Upper lobe of left lung (tissue), 6 donors: ENCODE measurements at regions not wholly inside any gene's neighbourhood (a gene's known extent, or its start where the extent isn't known, plus 50 kb on each side); places are given as distances from the start of the nearest gene placed in this dataset.

Source experiments
- ATAC-seq, 2 donors: fragments of 200-7000 bp; cut with Tn5 transposase; one replicate each; pipeline ENCODE4 v1.9.1; 2022; ENCODE audit warnings: mild to moderate bottlenecking in 2 of 2, moderate library complexity in 2 of 2; ENCODE audit not compliant: low FRiP score in 2 of 2
- DNase-seq, 2 donors: peaks; one replicate each; pipeline ENCODE4 v3.0.0-alpha.2; 2019 to 2020
- H3K27ac ChIP-seq, 4 donors: fragments of 200-600 bp; sonication (generic); one replicate each; pipeline ENCODE4 v1.5.1; 2016 to 2019
- H3K27me3 ChIP-seq, 4 donors: fragments of 200-600 bp; sonication (generic); one replicate each; pipeline ENCODE4 v1.5.1; 2017 to 2019
- H3K36me3 ChIP-seq, 4 donors: fragments of 200-600 bp; sonication (generic); one replicate each; pipeline ENCODE4 v1.5.1; 2016 to 2019
- H3K4me1 ChIP-seq, 4 donors: fragments of 200-600 bp; sonication (generic); one replicate each; pipeline ENCODE4 v1.5.1; 2018 to 2019
- H3K4me3 ChIP-seq, 4 donors: fragments of 200-600 bp; sonication (generic); one replicate each; pipeline ENCODE4 v1.5.1; 2017 to 2019; ENCODE audit warnings: mild to moderate bottlenecking in 2 of 4, moderate library complexity in 1 of 4
- H3K9me3 ChIP-seq, 4 donors: fragments of 200-600 bp; sonication (generic); one replicate each; pipeline ENCODE4 v1.5.1; 2018 to 2019
- CTCF ChIP-seq, 6 experiments: fragments of 450-650 bp in 4 of 6; fragments of 200-600 bp in 2 of 6; sonication (generic) in 2 of 6; IDR thresholded peaks; one replicate each; pipeline ENCODE4 v1.5.1; 2016 to 2019; ENCODE audit warnings: antibody characterized with exemption in 6 of 6
- EP300 ChIP-seq, 4 donors: sonication (generic); formaldehyde crosslinking; IDR thresholded peaks; one replicate each; pipeline ENCODE4 v1.5.1; 2017; ENCODE audit warnings: antibody characterized with exemption in 4 of 4, control low read depth in 2 of 4
- POLR2A ChIP-seq, 4 donors: fragments of 450-650 bp; IDR thresholded peaks; one replicate each; pipeline ENCODE4 v1.5.1; 2016 to 2017; ENCODE audit warnings: antibody characterized with exemption in 4 of 4, mild to moderate bottlenecking in 2 of 4
- POLR2AphosphoS5 ChIP-seq, 2 donors: sonication (generic); formaldehyde crosslinking; IDR thresholded peaks; one replicate each; pipeline ENCODE4 v1.5.1; 2017; ENCODE audit warnings: antibody characterized with exemption in 2 of 2
- WGBS, 2 donors: methylation state at CpG; one replicate each; pipeline ENCODE4 v1.1.5; 2017 to 2018; 5-methylcytosine and 5-hydroxymethylcytosine counted together
- donor health status: DM: no; HTN: no; CAD: no; lungs with moderate emphysema.
- donor health status: DM: no; HTN: yes; CAD: no; lungs with severe emphysema.

DNA sequence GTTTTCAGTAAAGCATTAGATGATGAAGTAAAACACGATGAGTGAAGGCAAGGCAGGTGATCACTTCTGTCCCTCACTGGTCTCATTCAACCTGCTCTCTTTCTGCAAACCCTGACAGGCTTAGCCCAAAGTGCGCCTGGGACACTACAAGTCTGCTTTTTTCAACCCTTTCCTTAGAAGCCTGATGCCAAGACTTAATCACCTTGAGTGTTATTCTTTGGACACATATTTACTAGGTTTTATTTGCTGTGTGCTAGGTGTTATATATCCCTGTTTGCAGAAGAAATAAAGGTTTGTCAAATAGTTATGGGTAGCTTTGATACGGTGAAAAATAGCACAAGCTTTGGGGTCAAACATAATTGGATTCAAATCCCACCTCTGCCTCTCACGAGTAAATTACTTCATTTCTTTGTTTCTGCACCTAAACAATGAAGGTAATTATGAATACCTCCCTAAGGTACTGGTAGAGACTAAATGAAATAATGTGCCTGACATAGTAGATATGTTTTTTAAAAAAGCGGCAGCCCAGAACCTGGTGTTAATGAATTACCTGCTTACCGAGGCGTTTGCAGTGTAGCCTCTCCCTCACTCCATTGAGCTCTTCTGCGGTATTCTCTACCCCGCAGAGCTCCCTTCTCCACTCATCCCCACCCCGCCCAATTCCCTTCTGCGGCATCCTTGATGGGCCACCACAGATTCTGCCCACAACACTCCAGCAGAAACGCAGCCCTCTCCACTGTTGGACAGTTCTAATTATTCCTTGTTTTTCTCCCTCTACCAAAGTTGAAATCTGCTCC is 269.0 kb upstream of the TPM1 start:
- TF ChIP-seq POLR2A (IDR thresholded peaks at IDR 0.05) (no peak), POLR2AphosphoS5 (IDR thresholded peaks at IDR 0.05) (no peak), CTCF (IDR thresholded peaks at IDR 0.05) (no peak), EP300 (IDR thresholded peaks at IDR 0.05) (no peak)
- no peaks in the 10 kb centered on the region for H3K27me3 ChIP-seq
- H3K36me3 ChIP-seq, result no peaks in the 10 kb centered on the region
- ATAC-seq (no peak), DNase-seq (no peak)
- no peaks in the 10 kb centered on the region for H3K9me3 ChIP-seq
- 89 to 90% methylated on average over 12 of the region's 12 CpGs for WGBS, 2 donors
- H3K4me3 ChIP-seq, result no peak overlapping the region
- no peaks in the 10 kb centered on the region for H3K4me1 ChIP-seq
- no peak overlapping the region for H3K27ac ChIP-seq

DNA sequence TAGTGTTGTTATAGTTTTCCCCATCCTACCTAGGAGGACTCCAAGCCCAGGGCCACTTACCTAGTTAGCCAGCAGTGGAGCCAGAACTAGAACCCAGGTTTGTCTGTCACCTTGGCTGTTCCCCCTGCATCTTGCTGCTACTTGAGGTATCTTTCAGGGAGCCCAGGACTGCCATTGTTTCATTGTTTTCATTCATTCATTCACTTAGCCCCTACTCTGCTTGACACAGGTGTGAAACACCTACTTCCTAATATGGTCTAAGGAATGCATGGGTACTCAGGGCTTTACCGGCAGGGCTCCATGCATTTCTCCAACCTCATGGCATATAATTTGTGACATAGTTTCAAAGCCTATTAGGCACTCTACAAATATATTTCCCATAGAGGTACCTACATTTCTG is 266.6 kb upstream of the TPM1 start:
- no peaks in the 10 kb centered on the region for H3K27me3 ChIP-seq
- no peaks in the 10 kb centered on the region for H3K36me3 ChIP-seq
- no peak overlapping the region for H3K4me3 ChIP-seq
- 56 to 57% methylated on average over 1 of the region's 1 CpG for WGBS, 2 donors
- H3K27ac ChIP-seq, result no peak overlapping the region
- TF ChIP-seq EP300 (IDR thresholded peaks at IDR 0.05), result no peak
- no peak for TF ChIP-seq CTCF (IDR thresholded peaks at IDR 0.05)
- TF ChIP-seq POLR2AphosphoS5 (IDR thresholded peaks at IDR 0.05), result no peak
- TF ChIP-seq POLR2A (IDR thresholded peaks at IDR 0.05), result no peak
- ATAC-seq (no peak), DNase-seq (no peak)
- H3K4me1 ChIP-seq, result peaks cover 0 to under 1% (median 0%) of the 10 kb centered on the region in 4 donors
- no peaks in the 10 kb centered on the region for H3K9me3 ChIP-seq

DNA sequence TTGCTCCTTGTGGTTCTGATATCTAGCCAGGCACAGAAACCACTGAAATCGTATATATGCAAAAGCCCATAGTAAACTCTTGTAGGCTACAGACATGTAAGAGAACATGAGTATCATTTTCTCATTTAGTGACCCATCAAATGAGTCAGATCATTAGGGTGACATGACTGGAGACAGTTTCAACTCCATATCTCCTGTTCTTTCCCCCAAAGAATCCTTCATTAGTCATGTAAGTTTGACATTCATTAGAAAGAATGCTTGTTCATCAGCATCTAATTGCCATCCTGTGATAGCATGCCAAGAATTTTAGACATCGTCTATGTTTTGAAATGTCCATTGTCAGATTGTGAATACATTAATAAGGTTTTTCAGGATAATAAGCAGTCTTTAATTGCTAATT is 264.9 kb upstream of the TPM1 start:
- no peak overlapping the region for H3K4me3 ChIP-seq
- DNase-seq, result no peak
- TF ChIP-seq POLR2A (IDR thresholded peaks at IDR 0.05) (no peak), EP300 (IDR thresholded peaks at IDR 0.05) (no peak), CTCF (IDR thresholded peaks at IDR 0.05) (no peak), POLR2AphosphoS5 (IDR thresholded peaks at IDR 0.05) (no peak)
- H3K4me1 ChIP-seq, result peaks cover 4 to 10% (median 7%) of the 10 kb centered on the region in 4 donors
- no peaks in the 10 kb centered on the region for H3K36me3 ChIP-seq
- ATAC-seq, result no peak
- no peaks in the 10 kb centered on the region for H3K27me3 ChIP-seq
- no peak overlapping the region for H3K27ac ChIP-seq
- H3K9me3 ChIP-seq, result no peaks in the 10 kb centered on the region
- 62 to 64% methylated on average over 2 of the region's 2 CpGs for WGBS, 2 donors

GRCh38 chr15:62779036-62779770 is 263.3 kb upstream of the TPM1 start:
- Histone ChIP-seq H3K36me3 (no peaks in the 10 kb centered on the region), H3K4me3 (no peak overlapping the region), H3K27me3 (no peaks in the 10 kb centered on the region), H3K4me1 (peaks cover 4 to 10% (median 7%) of the 10 kb centered on the region in 4 donors), H3K9me3 (no peaks in the 10 kb centered on the region), H3K27ac (no peak overlapping the region)
- ATAC-seq (no peak), DNase-seq (no peak)
- WGBS, 2 donors, result 62 to 70% methylated on average over 8 of the region's 8 CpGs
- no peak for TF ChIP-seq EP300 (IDR thresholded peaks at IDR 0.05)
- TF ChIP-seq CTCF (IDR thresholded peaks at IDR 0.05), result no peak
- no peak for TF ChIP-seq POLR2AphosphoS5 (IDR thresholded peaks at IDR 0.05)
- TF ChIP-seq POLR2A (IDR thresholded peaks at IDR 0.05), result no peak
